ENCODE measurements at regions not wholly inside any gene's neighbourhood (a gene's known extent, or its start where the extent isn't known, plus 50 kb on each side); places are given as distances from the start of the nearest gene placed in this dataset.

DNA sequence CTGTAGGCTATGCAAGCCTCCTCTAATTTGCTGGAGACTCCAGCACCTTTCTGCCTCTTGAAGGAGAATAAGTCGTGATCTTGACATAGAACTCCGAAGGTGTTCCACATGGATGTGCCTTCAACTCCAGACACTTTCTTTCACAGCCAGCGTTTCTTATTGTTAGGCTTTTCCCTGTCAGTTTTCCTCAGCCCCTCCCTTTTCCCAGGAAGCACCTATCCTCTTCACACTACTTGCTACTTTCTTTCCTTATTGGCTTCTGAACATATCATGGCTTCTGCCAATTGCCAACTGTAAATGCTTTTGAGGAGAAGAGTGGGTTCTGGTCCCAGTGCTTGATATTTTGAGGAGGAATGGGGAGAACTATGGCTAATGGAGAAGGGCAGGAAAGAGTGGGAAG lies 216.3 kb upstream of the PGR start:
- no peak for TF ChIP-seq POLR2AphosphoS5 (IDR thresholded peaks at IDR 0.05; ENCODE audit: borderline replicate concordance, low read depth, low read length)
- TF ChIP-seq EZH2 (IDR thresholded peaks at IDR 0.05) = no peak

Measured in SK-N-MC (cell line).